LNCAP (cell line): ENCODE measurements at regions not wholly inside any gene's neighbourhood (a gene's known extent, or its start where the extent isn't known, plus 50 kb on each side); places are given as distances from the start of the nearest gene placed in this dataset.

Source experiments
- CTCF ChIP-seq: fragments of 450-650 bp; IDR thresholded peaks from 2 replicates; pipeline ENCODE4 v1.5.1; 2017; ENCODE audit warnings: mild to moderate bottlenecking

GRCh38 chr22:47247579-47248240, 485.3 kb downstream of the TBC1D22A start:
- no peak for TF ChIP-seq CTCF

- TF ChIP-seq CTCF = no peak
These were observed 483.3 kb downstream of the TBC1D22A start for GRCh38 chr22:47245786-47246185.

GRCh38 chr22:47245286-47245685, 482.8 kb downstream of the TBC1D22A start:
- TF ChIP-seq CTCF = no peak

- TF ChIP-seq CTCF = no peak
These were observed 477.7 kb downstream of the TBC1D22A start for GRCh38 chr22:47240116-47240515.

- no peak for TF ChIP-seq CTCF
These were observed 477.0 kb downstream of the TBC1D22A start for GRCh38 chr22:47239474-47239860.

GRCh38 chr22:47238690-47239473, 476.4 kb downstream of the TBC1D22A start:
- TF ChIP-seq CTCF = no peak

- no peak for TF ChIP-seq CTCF
These were observed 475.5 kb downstream of the TBC1D22A start for GRCh38 chr22:47237890-47238480.
